ENCODE measurements at regions not wholly inside any gene's neighbourhood (a gene's known extent, or its start where the extent isn't known, plus 50 kb on each side); places are given as distances from the start of the nearest gene placed in this dataset.
"Not testable (repeated sequence)": the region's sequence is repeated elsewhere in the genome, so short reads cannot be mapped to it uniquely, and the experiment has no call there.

- not testable (repeated sequence) for TF ChIP-seq CTCF (IDR thresholded peaks at IDR 0.05; ENCODE audit: poor library complexity); EZH2phosphoT487 (IDR thresholded peaks at IDR 0.05; ENCODE audit: low read depth, severe bottlenecking, unreplicated experiment)
Observed at GRCh38 chr5:177900066-177900465, 96.0 kb downstream of the PROP1 start.

Measured in hepatocyte (in vitro differentiated cells).